ENCODE measurements at regions not wholly inside any gene's neighbourhood (a gene's known extent, or its start where the extent isn't known, plus 50 kb on each side); places are given as distances from the start of the nearest gene placed in this dataset.

- TF ChIP-seq, protein P1, sequence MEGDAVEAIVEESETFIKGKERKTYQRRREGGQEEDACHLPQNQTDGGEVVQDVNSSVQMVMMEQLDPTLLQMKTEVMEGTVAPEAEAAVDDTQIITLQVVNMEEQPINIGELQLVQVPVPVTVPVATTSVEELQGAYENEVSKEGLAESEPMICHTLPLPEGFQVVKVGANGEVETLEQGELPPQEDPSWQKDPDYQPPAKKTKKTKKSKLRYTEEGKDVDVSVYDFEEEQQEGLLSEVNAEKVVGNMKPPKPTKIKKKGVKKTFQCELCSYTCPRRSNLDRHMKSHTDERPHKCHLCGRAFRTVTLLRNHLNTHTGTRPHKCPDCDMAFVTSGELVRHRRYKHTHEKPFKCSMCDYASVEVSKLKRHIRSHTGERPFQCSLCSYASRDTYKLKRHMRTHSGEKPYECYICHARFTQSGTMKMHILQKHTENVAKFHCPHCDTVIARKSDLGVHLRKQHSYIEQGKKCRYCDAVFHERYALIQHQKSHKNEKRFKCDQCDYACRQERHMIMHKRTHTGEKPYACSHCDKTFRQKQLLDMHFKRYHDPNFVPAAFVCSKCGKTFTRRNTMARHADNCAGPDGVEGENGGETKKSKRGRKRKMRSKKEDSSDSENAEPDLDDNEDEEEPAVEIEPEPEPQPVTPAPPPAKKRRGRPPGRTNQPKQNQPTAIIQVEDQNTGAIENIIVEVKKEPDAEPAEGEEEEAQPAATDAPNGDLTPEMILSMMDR (IDR thresholded peaks at IDR 0.05), result no peak
- TF ChIP-seq EZH2 (IDR thresholded peaks at IDR 0.05; ENCODE audit: borderline replicate concordance, insufficient read depth, low read depth, low read length, poor library complexity, severe bottlenecking), result no peak
- no peaks in the 10 kb centered on the region for H3K4me1 Mint-ChIP-seq
- no peaks in the 10 kb centered on the region for H3K27me3 Mint-ChIP-seq
- Histone ChIP-seq H3K9ac (ENCODE audit: low read length) (no peak overlapping the region), H3K4me3 (ENCODE audit: control extremely low read depth in 1 of 5, extremely low read depth in 1 of 5, insufficient read depth in 1 of 5, low read depth in 2 of 5, low read length in 4 of 5) (no peak overlapping the region), H3K27ac (ENCODE audit: low read length in 2 of 2) (no peak overlapping the region), H3K9me3 (ENCODE audit: control extremely low read depth in 1 of 3, control insufficient read depth in 2 of 3, insufficient read depth in 1 of 3, low read length in 2 of 3) (no peaks in the 10 kb centered on the region), H3K36me3 (replicated peaks in 1 of 2; ENCODE audit: control extremely low read depth in 1 of 2, control insufficient read depth in 1 of 2, extremely low read depth in 1 of 2, insufficient read depth in 2 of 2, low read length in 1 of 2) (no peaks in the 10 kb centered on the region), H3K4me1 (ENCODE audit: control insufficient read depth in 2 of 2, insufficient read depth in 2 of 2, low read length in 2 of 2) (no peaks in the 10 kb centered on the region), H4K20me1 (ENCODE audit: control insufficient read depth, insufficient read depth, low read length, poor library complexity, severe bottlenecking) (no peaks in the 10 kb centered on the region), H3K79me2 (ENCODE audit: control insufficient read depth, insufficient read depth, low read length) (no peaks in the 10 kb centered on the region), H3K27me3 (replicated peaks in 1 of 4; ENCODE audit: control extremely low read depth in 1 of 4, control insufficient read depth in 3 of 4, insufficient read depth in 4 of 4, low read length in 3 of 4) (no peaks in the 10 kb centered on the region), H2AFZ (ENCODE audit: insufficient read depth, low read depth, low read length, poor library complexity, severe bottlenecking) (no peak overlapping the region), H3K4me2 (replicated peaks; ENCODE audit: low read depth, low read length, poor library complexity, severe bottlenecking) (no peak overlapping the region)
- H3K27ac Mint-ChIP-seq, result no peak overlapping the region
- H3K4me3 Mint-ChIP-seq, result no peak overlapping the region
- no CpG with 5 or more reads among the region's 1 CpG for WGBS (ENCODE audit: insufficient coverage)
- intact Hi-C loops (cut with micrococcal nuclease), result no loop called here
- ChIA-PET POLR2A (no interaction called here), CTCF (no interaction called here)
- DNase-seq (no peak), ATAC-seq (ENCODE audit: low read depth) (no peak)
- peaks cover 4% of the 10 kb centered on the region for H3K9me3 Mint-ChIP-seq (ENCODE audit: insufficient read depth)
Measured at GRCh38 chr17:53919356-53919755, 96.6 kb downstream of the KIF2B start.

- Mint-ChIP-seq H3K27me3 (no peaks in the 10 kb centered on the region), H3K27ac (no peak overlapping the region), H3K4me3 (no peak overlapping the region), H3K9me3 (ENCODE audit: insufficient read depth) (peaks cover 7% of the 10 kb centered on the region), H3K4me1 (no peaks in the 10 kb centered on the region)
- ChIA-PET POLR2A (no interaction called here), CTCF (no interaction called here)
- Histone ChIP-seq H3K4me3 (ENCODE audit: control extremely low read depth in 1 of 5, extremely low read depth in 1 of 5, insufficient read depth in 1 of 5, low read depth in 2 of 5, low read length in 4 of 5) (no peak overlapping the region), H3K4me1 (ENCODE audit: control insufficient read depth in 2 of 2, insufficient read depth in 2 of 2, low read length in 2 of 2) (no peaks in the 10 kb centered on the region), H3K4me2 (replicated peaks; ENCODE audit: low read depth, low read length, poor library complexity, severe bottlenecking) (no peak overlapping the region), H4K20me1 (ENCODE audit: control insufficient read depth, insufficient read depth, low read length, poor library complexity, severe bottlenecking) (no peaks in the 10 kb centered on the region), H3K9me3 (ENCODE audit: control extremely low read depth in 1 of 3, control insufficient read depth in 2 of 3, insufficient read depth in 1 of 3, low read length in 2 of 3) (no peaks in the 10 kb centered on the region), H3K27ac (ENCODE audit: low read length in 2 of 2) (no peak overlapping the region), H3K79me2 (ENCODE audit: control insufficient read depth, insufficient read depth, low read length) (no peaks in the 10 kb centered on the region), H3K9ac (ENCODE audit: low read length) (no peak overlapping the region), H3K36me3 (replicated peaks in 1 of 2; ENCODE audit: control extremely low read depth in 1 of 2, control insufficient read depth in 1 of 2, extremely low read depth in 1 of 2, insufficient read depth in 2 of 2, low read length in 1 of 2) (no peaks in the 10 kb centered on the region), H3K27me3 (replicated peaks in 1 of 4; ENCODE audit: control extremely low read depth in 1 of 4, control insufficient read depth in 3 of 4, insufficient read depth in 4 of 4, low read length in 3 of 4) (no peaks in the 10 kb centered on the region), H2AFZ (ENCODE audit: insufficient read depth, low read depth, low read length, poor library complexity, severe bottlenecking) (no peak overlapping the region)
- ATAC-seq (ENCODE audit: low read depth) (no peak), DNase-seq (no peak)
- TF ChIP-seq EZH2 (IDR thresholded peaks at IDR 0.05; ENCODE audit: borderline replicate concordance, insufficient read depth, low read depth, low read length, poor library complexity, severe bottlenecking), result no peak
- TF ChIP-seq, protein P1 (IDR thresholded peaks at IDR 0.05), result no peak
- intact Hi-C loops (cut with micrococcal nuclease), result no loop called here
- 65% methylated on average over 3 of the region's 4 CpGs for WGBS (ENCODE audit: insufficient coverage)
Measured at GRCh38 chr17:53924530-53925455, 102.1 kb downstream of the KIF2B start.
